T-helper 1 cell treated with Interleukin-12 subunit alpha and Interleukin-12 subunit beta and Interleukin-4 antibody, amounts not matched to agents 30 ng/mL and 1 ng/mL, for 36 hours (primary cell): ENCODE measurements at regions not wholly inside any gene's neighbourhood (a gene's known extent, or its start where the extent isn't known, plus 50 kb on each side); places are given as distances from the start of the nearest gene placed in this dataset.
"Not testable (repeated sequence)": the region's sequence is repeated elsewhere in the genome, so short reads cannot be mapped to it uniquely, and the experiment has no call there.

ENCODE experiments used
- intact Hi-C: fragments of 100-400 bp; cut with micrococcal nuclease; formaldehyde crosslinking; loops from one replicate; pipeline ENCODE4 v1.15.1; 2024

GRCh38 chr6:20263059-20263458 is 50.8 kb upstream of the MBOAT1 start:
- intact Hi-C loops = no loop called here

GRCh38 chr6:20265842-20266241 is 53.6 kb upstream of the MBOAT1 start:
- intact Hi-C loops = no loop called here

GRCh38 chr6:20266851-20267608 is 54.8 kb upstream of the MBOAT1 start:
- intact Hi-C loops = no loop called here

GRCh38 chr6:20269181-20269580 is 56.9 kb upstream of the MBOAT1 start:
- intact Hi-C loops = no loop called here

GRCh38 chr6:20271818-20272217 is 59.5 kb upstream of the MBOAT1 start:
- intact Hi-C loops = loop anchor here (5.0 kb wide), 1 partner anchor 180 kb away; no protein-coding TSS in a partner anchor

- intact Hi-C loops = loop anchor here (5.0 kb wide), 1 partner anchor 182 kb away; no protein-coding TSS in a partner anchor
Observed at GRCh38 chr6:20274137-20274536, 61.9 kb upstream of the MBOAT1 start.

GRCh38 chr6:20275837-20276236 is 63.6 kb upstream of the MBOAT1 start:
- intact Hi-C loops = not testable (repeated sequence)

GRCh38 chr6:20277724-20278123 is 65.5 kb upstream of the MBOAT1 start:
- intact Hi-C loops = not testable (repeated sequence)

- intact Hi-C loops = no loop called here
Observed at GRCh38 chr6:20279051-20279450, 66.8 kb upstream of the MBOAT1 start.

- intact Hi-C loops = no loop called here
Observed at GRCh38 chr6:20279608-20280287, 67.5 kb upstream of the MBOAT1 start.

GRCh38 chr6:20280288-20280621 is 68.0 kb upstream of the MBOAT1 start:
- intact Hi-C loops = no loop called here

GRCh38 chr6:20284672-20285071 is 72.4 kb upstream of the MBOAT1 start:
- intact Hi-C loops = no loop called here

- intact Hi-C loops = no loop called here
Observed at GRCh38 chr6:20286968-20287565, 74.8 kb upstream of the MBOAT1 start.

GRCh38 chr6:20291764-20292580 is 79.7 kb upstream of the MBOAT1 start:
- intact Hi-C loops = loop anchor here (1.0 to 2.0 kb wide), 9 partner anchors 27 to 1297 kb away; partner anchors contain the start of genes E2F3 and MBOAT1

- intact Hi-C loops = loop anchor here (2.0 kb wide), 2 partner anchors 26 to 72 kb away; no protein-coding TSS in a partner anchor
Observed at GRCh38 chr6:20292905-20293304, 80.6 kb upstream of the MBOAT1 start.

GRCh38 chr6:20301256-20301655 is 89.0 kb upstream of the MBOAT1 start:
- intact Hi-C loops = no loop called here

- intact Hi-C loops = no loop called here
Observed at GRCh38 chr6:20302168-20302567, 89.9 kb upstream of the MBOAT1 start.

- intact Hi-C loops = no loop called here
Observed at GRCh38 chr6:20302702-20303251, 90.5 kb upstream of the MBOAT1 start.

- intact Hi-C loops = no loop called here
Observed at GRCh38 chr6:20306491-20306890, 94.2 kb upstream of the MBOAT1 start.

GRCh38 chr6:20309186-20309585 is 92.5 kb upstream of the E2F3 start:
- intact Hi-C loops = no loop called here

GRCh38 chr6:20310185-20310584 is 91.5 kb upstream of the E2F3 start:
- intact Hi-C loops = no loop called here
